Upper lobe of left lung (tissue), 6 donors: ENCODE measurements at regions not wholly inside any gene's neighbourhood (a gene's known extent, or its start where the extent isn't known, plus 50 kb on each side); places are given as distances from the start of the nearest gene placed in this dataset.

Source experiments
- ATAC-seq, 2 donors: fragments of 200-7000 bp; cut with Tn5 transposase; one replicate each; pipeline ENCODE4 v1.9.1; 2022; ENCODE audit warnings: mild to moderate bottlenecking in 2 of 2, moderate library complexity in 2 of 2; ENCODE audit not compliant: low FRiP score in 2 of 2
- DNase-seq, 2 donors: peaks; one replicate each; pipeline ENCODE4 v3.0.0-alpha.2; 2019 to 2020
- H3K27ac ChIP-seq, 4 donors: fragments of 200-600 bp; sonication (generic); one replicate each; pipeline ENCODE4 v1.5.1; 2016 to 2019
- H3K27me3 ChIP-seq, 4 donors: fragments of 200-600 bp; sonication (generic); one replicate each; pipeline ENCODE4 v1.5.1; 2017 to 2019
- H3K36me3 ChIP-seq, 4 donors: fragments of 200-600 bp; sonication (generic); one replicate each; pipeline ENCODE4 v1.5.1; 2016 to 2019
- H3K4me1 ChIP-seq, 4 donors: fragments of 200-600 bp; sonication (generic); one replicate each; pipeline ENCODE4 v1.5.1; 2018 to 2019
- H3K4me3 ChIP-seq, 4 donors: fragments of 200-600 bp; sonication (generic); one replicate each; pipeline ENCODE4 v1.5.1; 2017 to 2019; ENCODE audit warnings: mild to moderate bottlenecking in 2 of 4, moderate library complexity in 1 of 4
- H3K9me3 ChIP-seq, 4 donors: fragments of 200-600 bp; sonication (generic); one replicate each; pipeline ENCODE4 v1.5.1; 2018 to 2019
- CTCF ChIP-seq, 6 experiments: fragments of 450-650 bp in 4 of 6; fragments of 200-600 bp in 2 of 6; sonication (generic) in 2 of 6; IDR thresholded peaks; one replicate each; pipeline ENCODE4 v1.5.1; 2016 to 2019; ENCODE audit warnings: antibody characterized with exemption in 6 of 6
- EP300 ChIP-seq, 4 donors: sonication (generic); formaldehyde crosslinking; IDR thresholded peaks; one replicate each; pipeline ENCODE4 v1.5.1; 2017; ENCODE audit warnings: antibody characterized with exemption in 4 of 4, control low read depth in 2 of 4
- POLR2A ChIP-seq, 4 donors: fragments of 450-650 bp; IDR thresholded peaks; one replicate each; pipeline ENCODE4 v1.5.1; 2016 to 2017; ENCODE audit warnings: antibody characterized with exemption in 4 of 4, mild to moderate bottlenecking in 2 of 4
- POLR2AphosphoS5 ChIP-seq, 2 donors: sonication (generic); formaldehyde crosslinking; IDR thresholded peaks; one replicate each; pipeline ENCODE4 v1.5.1; 2017; ENCODE audit warnings: antibody characterized with exemption in 2 of 2
- WGBS, 2 donors: methylation state at CpG; one replicate each; pipeline ENCODE4 v1.1.5; 2017 to 2018; 5-methylcytosine and 5-hydroxymethylcytosine counted together
- donor health status: DM: no; HTN: no; CAD: no; lungs with moderate emphysema.
- donor health status: DM: no; HTN: yes; CAD: no; lungs with severe emphysema.

DNA sequence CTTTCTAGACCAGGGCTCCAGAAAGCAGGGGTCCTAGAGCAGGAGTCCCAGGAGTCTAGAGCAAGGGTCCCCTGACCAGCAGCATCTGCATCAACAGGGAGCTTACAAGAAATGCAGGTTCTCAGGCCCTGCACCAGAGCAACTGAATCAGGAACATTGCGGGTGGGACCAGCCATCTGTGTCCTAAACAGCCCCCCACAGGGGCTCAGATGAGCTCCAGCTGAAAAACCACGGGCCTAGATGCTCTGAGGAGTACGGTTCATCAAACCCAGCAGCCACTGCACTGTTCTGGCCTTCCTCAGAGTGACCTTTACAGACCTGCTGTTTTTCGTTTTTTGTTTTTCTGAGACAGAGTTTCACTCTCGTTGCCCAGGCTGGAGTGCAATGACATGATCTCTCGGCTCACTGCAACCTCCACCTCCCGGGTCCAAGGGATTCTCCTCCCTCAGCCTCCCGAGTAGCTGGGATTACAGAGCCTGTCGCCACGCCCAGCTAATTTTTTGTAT, 438.2 kb downstream of the SOX9 start:
- Histone ChIP-seq H3K27ac (no peak overlapping the region), H3K9me3 (no peaks in the 10 kb centered on the region), H3K4me3 (no peak overlapping the region), H3K36me3 (no peaks in the 10 kb centered on the region), H3K4me1 (peaks cover 0 to 10% (median 2%) of the 10 kb centered on the region in 4 donors), H3K27me3 (no peaks in the 10 kb centered on the region)
- DNase-seq (no peak), ATAC-seq (no peak)
- no peak for TF ChIP-seq POLR2A (IDR thresholded peaks at IDR 0.05)
- TF ChIP-seq CTCF (IDR thresholded peaks at IDR 0.05): no peak
- TF ChIP-seq EP300 (IDR thresholded peaks at IDR 0.05): no peak
- TF ChIP-seq POLR2AphosphoS5 (IDR thresholded peaks at IDR 0.05): no peak
- WGBS, 2 donors: 91% methylated on average over 9 to 10 of the region's 10 CpGs

DNA sequence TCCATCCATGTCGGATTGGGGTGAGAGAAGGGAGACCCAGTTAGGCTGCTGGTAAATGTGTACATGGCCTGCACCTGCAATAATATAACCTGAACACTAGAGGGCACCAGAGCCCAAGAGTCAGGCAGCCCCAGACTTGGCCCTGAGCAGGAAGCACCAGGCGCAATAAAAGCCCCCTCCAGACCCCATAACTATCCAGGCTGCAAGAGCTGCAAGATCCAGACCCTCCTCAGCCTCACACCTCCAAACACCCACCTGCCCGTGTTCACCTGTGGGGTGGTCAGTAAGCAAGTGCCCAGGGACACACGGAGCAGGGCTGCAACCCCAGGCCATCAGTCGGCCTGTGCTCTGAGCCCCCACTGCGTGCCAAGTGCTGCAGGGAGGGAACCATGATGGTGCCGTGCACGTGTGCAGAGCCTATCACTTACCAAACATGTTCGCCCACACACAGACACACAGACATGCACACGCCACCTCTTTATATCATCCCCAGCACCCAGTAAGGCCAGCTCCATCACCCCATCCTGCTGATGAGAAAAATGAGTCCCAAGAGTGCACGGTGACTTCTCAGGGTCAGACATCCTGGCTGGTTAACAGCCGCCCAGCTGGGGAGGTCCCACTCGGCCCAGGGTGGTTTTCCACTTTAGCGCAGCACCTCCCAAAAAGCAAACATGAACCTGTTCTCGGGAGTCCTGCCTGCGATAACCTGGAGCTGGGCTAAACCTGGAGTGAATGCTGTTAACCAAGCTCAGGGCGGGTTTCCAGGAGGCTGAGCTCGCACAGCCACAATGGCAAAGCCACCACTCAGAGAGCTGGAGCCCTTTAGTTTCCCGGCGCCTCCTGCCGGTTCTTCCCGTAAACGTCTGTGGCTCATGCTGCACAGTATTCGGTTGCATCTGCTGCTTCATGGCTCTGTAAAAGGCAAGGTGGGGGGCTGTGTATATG, 439.8 kb downstream of the SOX9 start:
- H3K9me3 ChIP-seq: no peaks in the 10 kb centered on the region
- peak; percentile 37 to 85 for DNase-seq
- H3K27ac ChIP-seq: no peak overlapping the region
- peak; percentile 60 to 84 (median 76) for TF ChIP-seq CTCF (IDR thresholded peaks at IDR 0.05)
- TF ChIP-seq POLR2A (IDR thresholded peaks at IDR 0.05): no peak
- H3K36me3 ChIP-seq: no peaks in the 10 kb centered on the region
- 58 to 65% methylated on average over 22 to 23 of the region's 24 CpGs for WGBS, 2 donors
- peak; percentile 78 to 87 for ATAC-seq
- H3K4me3 ChIP-seq: no peak overlapping the region
- H3K4me1 ChIP-seq: peaks cover 0 to 10% (median 2%) of the 10 kb centered on the region in 4 donors
- H3K27me3 ChIP-seq: no peaks in the 10 kb centered on the region

DNA sequence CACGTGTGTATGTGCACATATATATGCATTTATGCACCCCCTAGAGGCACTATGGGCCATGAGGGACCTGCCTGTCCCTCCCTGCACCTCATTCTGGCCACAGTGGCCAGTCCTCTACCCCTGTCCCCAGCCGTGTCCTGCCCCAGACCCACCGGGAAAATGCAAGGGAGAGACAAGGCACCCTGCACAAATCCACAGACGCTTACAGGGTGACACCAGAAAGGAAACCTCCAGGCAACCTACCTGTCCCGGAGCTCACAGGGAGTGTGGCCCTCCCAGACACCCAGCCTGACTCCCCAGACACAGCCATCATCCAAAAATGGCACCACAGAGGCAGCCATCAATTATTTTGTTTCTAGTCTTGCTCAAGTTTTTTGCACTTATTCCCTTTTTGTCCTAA, 440.4 kb downstream of the SOX9 start:
- no peak for ATAC-seq

GRCh38 chr17:72561680-72562079, 440.9 kb downstream of the SOX9 start:
- no peaks in the 10 kb centered on the region for H3K27me3 ChIP-seq
- no peaks in the 10 kb centered on the region for H3K36me3 ChIP-seq
- ATAC-seq: no peak
- 89 to 93% methylated on average over 5 to 6 of the region's 6 CpGs for WGBS, 2 donors
- H3K4me3 ChIP-seq: no peak overlapping the region
- TF ChIP-seq POLR2AphosphoS5 (IDR thresholded peaks at IDR 0.05) (no peak), CTCF (IDR thresholded peaks at IDR 0.05) (no peak), EP300 (IDR thresholded peaks at IDR 0.05) (no peak), POLR2A (IDR thresholded peaks at IDR 0.05) (no peak)
- no peak overlapping the region for H3K27ac ChIP-seq
- peaks cover 0 to 10% (median 2%) of the 10 kb centered on the region in 4 donors for H3K4me1 ChIP-seq
- no peak for DNase-seq
- no peaks in the 10 kb centered on the region for H3K9me3 ChIP-seq

More for the DNA sequence above, 440.4 kb downstream of the SOX9 start:
- no peaks in the 10 kb centered on the region for H3K36me3 ChIP-seq
- H3K9me3 ChIP-seq: no peaks in the 10 kb centered on the region
- 73 to 78% methylated on average over 2 to 5 of the region's 5 CpGs for WGBS, 2 donors
- TF ChIP-seq CTCF (IDR thresholded peaks at IDR 0.05) (no peak), EP300 (IDR thresholded peaks at IDR 0.05) (no peak), POLR2AphosphoS5 (IDR thresholded peaks at IDR 0.05) (no peak)
- no peaks in the 10 kb centered on the region for H3K27me3 ChIP-seq
- H3K4me1 ChIP-seq: peaks cover 0 to 10% (median 2%) of the 10 kb centered on the region in 4 donors
- H3K4me3 ChIP-seq: no peak overlapping the region
- no peak for DNase-seq
- no peak overlapping the region for H3K27ac ChIP-seq
